ENCODE measurements at regions not wholly inside any gene's neighbourhood (a gene's known extent, or its start where the extent isn't known, plus 50 kb on each side); places are given as distances from the start of the nearest gene placed in this dataset.

GRCh38 chr1:50266509-50266908 lies 156.7 kb downstream of the DMRTA2 start:
- no peak for TF ChIP-seq CTCF (conservative IDR thresholded peaks at IDR 0.05)
- TF ChIP-seq ZFX (IDR thresholded peaks at IDR 0.05): no peak

All from C4-2B (cell line).